HG03064 (cell line): ENCODE measurements at regions not wholly inside any gene's neighbourhood (a gene's known extent, or its start where the extent isn't known, plus 50 kb on each side); places are given as distances from the start of the nearest gene placed in this dataset.

Experiments
- ATAC-seq: cut with Tn5 transposase; IDR thresholded peaks from one replicate; pipeline ENCODE4 v1.9.1; 2021; ENCODE audit warnings: low read depth; ENCODE audit not compliant: unreplicated experiment

GRCh38 chr17:81345228-81346089 lies 49.8 kb upstream of the BAHCC1 start:
- peak; percentile 50 for ATAC-seq
